OCI-LY7 (cell line): ENCODE measurements at regions not wholly inside any gene's neighbourhood (a gene's known extent, or its start where the extent isn't known, plus 50 kb on each side); places are given as distances from the start of the nearest gene placed in this dataset.

Source experiments
- EZH2phosphoT487 ChIP-seq: fragments of 200-600 bp; sonication (generic); IDR thresholded peaks from 2 replicates; pipeline ENCODE4 v1.6.1; 2018; ENCODE audit warnings: low read depth, borderline replicate concordance, mild to moderate bottlenecking, mixed run types, antibody characterized with exemption, low read length, moderate library complexity, mixed read lengths
- TF ChIP-seq, protein P1 (sequence below): fragments of 200-600 bp; sonication (generic); conservative IDR thresholded peaks from 2 replicates; pipeline ENCODE4 v1.5.1; 2014; ENCODE audit warnings: mild to moderate bottlenecking, antibody characterized with exemption, low read length, moderate library complexity, mixed read lengths

DNA sequence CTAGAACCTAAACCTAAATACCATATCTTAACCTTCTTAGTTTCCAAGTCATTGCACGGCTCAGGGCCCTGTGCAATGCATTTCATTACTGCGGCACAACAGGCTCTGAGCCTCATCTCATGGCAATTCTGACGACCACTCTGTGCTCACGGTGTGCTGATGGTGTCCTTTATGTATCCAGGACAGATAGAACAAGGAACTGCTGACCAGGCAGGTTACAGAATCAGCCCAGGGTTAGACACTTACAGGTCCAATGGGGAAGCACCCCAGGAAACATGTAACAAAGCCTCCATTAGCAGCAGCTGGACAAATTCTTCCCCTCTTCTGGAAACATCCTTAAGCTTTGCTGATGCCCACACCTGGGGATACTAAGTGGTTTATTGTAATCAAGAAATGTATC, 91.9 kb upstream of the NSMCE3 start:
- TF ChIP-seq, protein P1, sequence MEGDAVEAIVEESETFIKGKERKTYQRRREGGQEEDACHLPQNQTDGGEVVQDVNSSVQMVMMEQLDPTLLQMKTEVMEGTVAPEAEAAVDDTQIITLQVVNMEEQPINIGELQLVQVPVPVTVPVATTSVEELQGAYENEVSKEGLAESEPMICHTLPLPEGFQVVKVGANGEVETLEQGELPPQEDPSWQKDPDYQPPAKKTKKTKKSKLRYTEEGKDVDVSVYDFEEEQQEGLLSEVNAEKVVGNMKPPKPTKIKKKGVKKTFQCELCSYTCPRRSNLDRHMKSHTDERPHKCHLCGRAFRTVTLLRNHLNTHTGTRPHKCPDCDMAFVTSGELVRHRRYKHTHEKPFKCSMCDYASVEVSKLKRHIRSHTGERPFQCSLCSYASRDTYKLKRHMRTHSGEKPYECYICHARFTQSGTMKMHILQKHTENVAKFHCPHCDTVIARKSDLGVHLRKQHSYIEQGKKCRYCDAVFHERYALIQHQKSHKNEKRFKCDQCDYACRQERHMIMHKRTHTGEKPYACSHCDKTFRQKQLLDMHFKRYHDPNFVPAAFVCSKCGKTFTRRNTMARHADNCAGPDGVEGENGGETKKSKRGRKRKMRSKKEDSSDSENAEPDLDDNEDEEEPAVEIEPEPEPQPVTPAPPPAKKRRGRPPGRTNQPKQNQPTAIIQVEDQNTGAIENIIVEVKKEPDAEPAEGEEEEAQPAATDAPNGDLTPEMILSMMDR, result no peak
- TF ChIP-seq EZH2phosphoT487, result no peak
